ENCODE measurements at regions not wholly inside any gene's neighbourhood (a gene's known extent, or its start where the extent isn't known, plus 50 kb on each side); places are given as distances from the start of the nearest gene placed in this dataset.

GRCh38 chr9:29644514-29644913, 2071.2 kb upstream of the C9orf72 start:
- H3K27me3 ChIP-seq (replicated peaks in 1 of 2; ENCODE audit: control insufficient read depth in 2 of 2, insufficient read depth in 2 of 2, low read length in 1 of 2): no peaks in the 10 kb centered on the region
- in situ Hi-C loops (cut with MboI): no loop called here
- no peak for ATAC-seq
- H3K4me1 ChIP-seq (ENCODE audit: control insufficient read depth, insufficient read depth, low read length): no peaks in the 10 kb centered on the region
- H3K4me2 ChIP-seq (ENCODE audit: control insufficient read depth, insufficient read depth): no peak overlapping the region
- no peaks in the 10 kb centered on the region for H3K9me3 ChIP-seq (replicated peaks; ENCODE audit: control insufficient read depth, insufficient read depth, low read length)
- H3K9ac ChIP-seq (ENCODE audit: control insufficient read depth, insufficient read depth, low read length): no peak overlapping the region
- intact Hi-C loops (cut with micrococcal nuclease; ENCODE audit: unreplicated experiment): no loop called here
- H3K79me2 ChIP-seq (ENCODE audit: control insufficient read depth, insufficient read depth, low read length): no peaks in the 10 kb centered on the region
- no peaks in the 10 kb centered on the region for H4K20me1 ChIP-seq (ENCODE audit: control insufficient read depth, insufficient read depth)
- H2AFZ ChIP-seq (ENCODE audit: control insufficient read depth, low read depth, low read length): no peak overlapping the region
- ChIA-PET POLR2A (no interaction called here), SMC1A (ENCODE audit: uncharacterized antibody, unreplicated experiment) (no interaction called here), CTCF (no interaction called here), RAD21 (ENCODE audit: unreplicated experiment) (no interaction called here)
- no peak for FAIRE-seq
- no peak overlapping the region for H3K27ac ChIP-seq (ENCODE audit: control insufficient read depth, insufficient read depth)
- TF ChIP-seq MYC (IDR thresholded peaks at IDR 0.05; ENCODE audit: insufficient read depth, insufficient read length, insufficient replicate concordance, low read length, severe bottlenecking) (no peak), ZBED1 (IDR thresholded peaks at IDR 0.05; ENCODE audit: borderline replicate concordance) (no peak), ATF3 (IDR thresholded peaks at IDR 0.05; ENCODE audit: borderline replicate concordance, extremely low read depth, low read depth, low read length) (no peak), USF1 (IDR thresholded peaks at IDR 0.05; ENCODE audit: borderline replicate concordance, extremely low read length, insufficient read depth, low read depth, low read length) (no peak), JUND (IDR thresholded peaks at IDR 0.05; ENCODE audit: low read depth, low read length) (no peak), REST (IDR thresholded peaks at IDR 0.05; ENCODE audit: low read depth, low read length) (no peak), SRF (IDR thresholded peaks at IDR 0.05; ENCODE audit: low read depth in 2 of 2, low read length in 2 of 2) (no peak), NBN (IDR thresholded peaks at IDR 0.05) (no peak), SKIL (IDR thresholded peaks at IDR 0.05; ENCODE audit: low read depth, poor library complexity, severe bottlenecking) (no peak), HCFC1 (IDR thresholded peaks at IDR 0.05; ENCODE audit: low read length) (no peak)
- no peak overlapping the region for H3K4me3 ChIP-seq
- no peak for DNase-seq (ENCODE audit: low read depth, low spot score)
- no peaks in the 10 kb centered on the region for H3K36me3 ChIP-seq (ENCODE audit: control insufficient read depth in 2 of 2, insufficient read depth in 2 of 2, low read length in 1 of 2)
- no TSS peak for BruUV-seq (replicated peaks)
